Tibial artery (tissue), 4 donors: ENCODE measurements at regions not wholly inside any gene's neighbourhood (a gene's known extent, or its start where the extent isn't known, plus 50 kb on each side); places are given as distances from the start of the nearest gene placed in this dataset.

Experiments used
- DNase-seq, 2 donors: peaks; one replicate each; pipeline ENCODE4 v3.0.0-alpha.2; 2019
- H3K27ac ChIP-seq, 2 donors: fragments of 200-600 bp; sonication (generic) in 1 of 2; 1 replicate in 1 of 2; 2 replicates in 1 of 2; pipeline ENCODE4 v1.5.1; 2018 to 2019; ENCODE audit warnings: mild to moderate bottlenecking in 1 of 2
- H3K27me3 ChIP-seq, 2 donors: fragments of 200-600 bp; sonication (generic) in 1 of 2; one replicate each; pipeline versions ENCODE4 v1.5.1 to v1.6.0; 2016 to 2019
- H3K36me3 ChIP-seq, 3 donors: fragments of 200-600 bp; sonication (generic) in 2 of 3; one replicate each; pipeline ENCODE4 v1.5.1; 2016 to 2019; ENCODE audit warnings: mild to moderate bottlenecking in 2 of 3
- H3K4me1 ChIP-seq, 4 donors: fragments of 200-600 bp; sonication (generic) in 2 of 4; 1 replicate in 3 of 4; 2 replicates in 1 of 4; pipeline ENCODE4 v1.5.1; 2016 to 2019
- H3K4me3 ChIP-seq, 2 donors: fragments of 200-600 bp; sonication (generic) in 1 of 2; 1 replicate in 1 of 2; 2 replicates in 1 of 2; pipeline ENCODE4 v1.5.1; 2018 to 2019; ENCODE audit warnings: mild to moderate bottlenecking in 2 of 2
- H3K9me3 ChIP-seq, 3 donors: fragments of 200-600 bp; sonication (generic) in 1 of 3; one replicate each; pipeline ENCODE4 v1.5.1; 2016 to 2019
- intact Hi-C: fragments of 100-400 bp; cut with DNase I; formaldehyde crosslinking; loops from one replicate; pipeline ENCODE4 v1.15.0; 2023; ENCODE audit warnings: low total_unique reads
- TF ChIP-seq, protein P1 (sequence below), 2 experiments: fragments of 200-600 bp in 1 of 2; fragments of 450-650 bp in 1 of 2; IDR thresholded peaks; one replicate each; pipeline ENCODE4 v1.5.1; 2017 to 2019; ENCODE audit warnings: antibody characterized with exemption in 2 of 2, mild to moderate bottlenecking in 1 of 2, moderate library complexity in 1 of 2

GRCh38 chr16:6682142-6682811, 650.4 kb upstream of the RBFOX1 start:
- peak in 1 of 2 donors; percentile 23 for DNase-seq
- Histone ChIP-seq H3K36me3 (no peaks in the 10 kb centered on the region), H3K27me3 (no peaks in the 10 kb centered on the region), H3K4me3 (no peak overlapping the region), H3K9me3 (no peaks in the 10 kb centered on the region), H3K4me1 (no peaks in the 10 kb centered on the region), H3K27ac (no peak overlapping the region)
- intact Hi-C loops: no loop called here
- TF ChIP-seq, protein P1, sequence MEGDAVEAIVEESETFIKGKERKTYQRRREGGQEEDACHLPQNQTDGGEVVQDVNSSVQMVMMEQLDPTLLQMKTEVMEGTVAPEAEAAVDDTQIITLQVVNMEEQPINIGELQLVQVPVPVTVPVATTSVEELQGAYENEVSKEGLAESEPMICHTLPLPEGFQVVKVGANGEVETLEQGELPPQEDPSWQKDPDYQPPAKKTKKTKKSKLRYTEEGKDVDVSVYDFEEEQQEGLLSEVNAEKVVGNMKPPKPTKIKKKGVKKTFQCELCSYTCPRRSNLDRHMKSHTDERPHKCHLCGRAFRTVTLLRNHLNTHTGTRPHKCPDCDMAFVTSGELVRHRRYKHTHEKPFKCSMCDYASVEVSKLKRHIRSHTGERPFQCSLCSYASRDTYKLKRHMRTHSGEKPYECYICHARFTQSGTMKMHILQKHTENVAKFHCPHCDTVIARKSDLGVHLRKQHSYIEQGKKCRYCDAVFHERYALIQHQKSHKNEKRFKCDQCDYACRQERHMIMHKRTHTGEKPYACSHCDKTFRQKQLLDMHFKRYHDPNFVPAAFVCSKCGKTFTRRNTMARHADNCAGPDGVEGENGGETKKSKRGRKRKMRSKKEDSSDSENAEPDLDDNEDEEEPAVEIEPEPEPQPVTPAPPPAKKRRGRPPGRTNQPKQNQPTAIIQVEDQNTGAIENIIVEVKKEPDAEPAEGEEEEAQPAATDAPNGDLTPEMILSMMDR (IDR thresholded peaks at IDR 0.05): peak in 1 of 2 experiments; percentile 16

- TF ChIP-seq, protein P1 (IDR thresholded peaks at IDR 0.05): no peak
- Histone ChIP-seq H3K9me3 (no peaks in the 10 kb centered on the region), H3K27ac (no peak overlapping the region), H3K4me1 (no peaks in the 10 kb centered on the region), H3K4me3 (no peak overlapping the region), H3K36me3 (no peaks in the 10 kb centered on the region), H3K27me3 (no peaks in the 10 kb centered on the region)
- no peak for DNase-seq
- intact Hi-C loops: no loop called here
Measured at GRCh38 chr16:6678586-6678985, 654.1 kb upstream of the RBFOX1 start.

DNA sequence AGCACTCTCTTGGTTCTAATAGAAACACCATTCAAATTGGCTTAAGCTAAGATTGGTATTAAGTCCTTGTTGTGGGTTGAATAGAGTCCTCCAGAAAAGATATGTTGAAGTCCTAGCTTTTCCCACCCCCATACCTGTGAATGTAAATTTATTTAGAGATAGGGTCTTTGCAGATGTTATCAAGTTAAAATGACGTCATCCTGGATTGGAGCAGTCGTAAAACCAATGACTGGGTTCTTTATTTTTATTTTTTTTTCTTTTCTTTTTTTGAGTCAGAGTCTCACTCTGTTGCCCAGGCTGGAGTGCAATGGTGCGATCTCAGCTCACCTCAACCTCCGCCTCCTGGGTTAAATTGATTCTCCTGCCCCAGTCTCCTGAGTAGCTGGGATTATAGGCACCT, 658.6 kb upstream of the RBFOX1 start:
- no peaks in the 10 kb centered on the region for H3K9me3 ChIP-seq
- H3K4me1 ChIP-seq: no peaks in the 10 kb centered on the region
- intact Hi-C loops: no loop called here
- no peak overlapping the region for H3K27ac ChIP-seq
- DNase-seq: no peak
- H3K4me3 ChIP-seq: no peak overlapping the region
- H3K27me3 ChIP-seq: no peaks in the 10 kb centered on the region
- TF ChIP-seq, protein P1 (IDR thresholded peaks at IDR 0.05): no peak
- H3K36me3 ChIP-seq: no peaks in the 10 kb centered on the region

GRCh38 chr16:6672507-6672906, 660.1 kb upstream of the RBFOX1 start:
- TF ChIP-seq, protein P1 (IDR thresholded peaks at IDR 0.05): no peak
- DNase-seq: no peak
- no peaks in the 10 kb centered on the region for H3K36me3 ChIP-seq
- no peak overlapping the region for H3K4me3 ChIP-seq
- no peaks in the 10 kb centered on the region for H3K4me1 ChIP-seq
- H3K9me3 ChIP-seq: no peaks in the 10 kb centered on the region
- no peak overlapping the region for H3K27ac ChIP-seq
- intact Hi-C loops: no loop called here
- H3K27me3 ChIP-seq: no peaks in the 10 kb centered on the region

GRCh38 chr16:6667393-6667792, 665.3 kb upstream of the RBFOX1 start:
- Histone ChIP-seq H3K36me3 (no peaks in the 10 kb centered on the region), H3K27me3 (no peaks in the 10 kb centered on the region), H3K9me3 (no peaks in the 10 kb centered on the region), H3K4me3 (no peak overlapping the region), H3K27ac (no peak overlapping the region), H3K4me1 (no peaks in the 10 kb centered on the region)
- DNase-seq: no peak
- intact Hi-C loops: no loop called here
- TF ChIP-seq, protein P1 (IDR thresholded peaks at IDR 0.05): no peak

- Histone ChIP-seq H3K9me3 (no peaks in the 10 kb centered on the region), H3K4me3 (no peak overlapping the region), H3K27me3 (no peaks in the 10 kb centered on the region), H3K4me1 (no peaks in the 10 kb centered on the region), H3K36me3 (no peaks in the 10 kb centered on the region), H3K27ac (no peak overlapping the region)
- no peak for DNase-seq
- TF ChIP-seq, protein P1 (IDR thresholded peaks at IDR 0.05): no peak
- intact Hi-C loops: no loop called here
Measured at GRCh38 chr16:6665126-6665525, 667.5 kb upstream of the RBFOX1 start.
